NCI-H82 treated with DMSO at 0.1 percent for 48 hours (cell line): ENCODE measurements at regions not wholly inside any gene's neighbourhood (a gene's known extent, or its start where the extent isn't known, plus 50 kb on each side); places are given as distances from the start of the nearest gene placed in this dataset.
A peak's percentile ranks its signal among the peaks of the same experiment; 100 is the strongest.
"Not testable (repeated sequence)": the region's sequence is repeated elsewhere in the genome, so short reads cannot be mapped to it uniquely, and the experiment has no call there.

Experiments used
- DNase-seq: peaks from one replicate; lab custom pipeline; 2025; ENCODE audit not compliant: unreplicated experiment; lab: John Stamatoyannopoulos, UW

DNA sequence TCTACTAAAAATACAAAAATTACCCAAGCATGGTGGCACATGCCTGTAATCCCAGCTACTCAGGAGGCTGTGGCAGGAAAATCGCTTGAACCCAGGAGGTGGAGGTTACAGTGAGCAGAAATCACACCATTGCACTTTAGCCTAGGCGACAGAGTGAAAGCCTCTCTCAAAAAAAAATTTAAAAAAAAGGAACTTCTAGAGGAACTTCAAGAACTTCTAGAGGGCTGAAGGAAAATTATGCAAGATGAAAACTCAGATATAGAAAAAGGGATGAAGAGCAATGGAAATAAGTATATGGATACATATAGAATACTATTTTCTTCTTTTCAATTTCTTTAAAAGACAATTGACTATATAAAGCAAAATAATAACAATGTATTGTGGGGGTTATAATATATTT, 51.2 kb upstream of the PRR5 start:
- no peak for DNase-seq

DNA sequence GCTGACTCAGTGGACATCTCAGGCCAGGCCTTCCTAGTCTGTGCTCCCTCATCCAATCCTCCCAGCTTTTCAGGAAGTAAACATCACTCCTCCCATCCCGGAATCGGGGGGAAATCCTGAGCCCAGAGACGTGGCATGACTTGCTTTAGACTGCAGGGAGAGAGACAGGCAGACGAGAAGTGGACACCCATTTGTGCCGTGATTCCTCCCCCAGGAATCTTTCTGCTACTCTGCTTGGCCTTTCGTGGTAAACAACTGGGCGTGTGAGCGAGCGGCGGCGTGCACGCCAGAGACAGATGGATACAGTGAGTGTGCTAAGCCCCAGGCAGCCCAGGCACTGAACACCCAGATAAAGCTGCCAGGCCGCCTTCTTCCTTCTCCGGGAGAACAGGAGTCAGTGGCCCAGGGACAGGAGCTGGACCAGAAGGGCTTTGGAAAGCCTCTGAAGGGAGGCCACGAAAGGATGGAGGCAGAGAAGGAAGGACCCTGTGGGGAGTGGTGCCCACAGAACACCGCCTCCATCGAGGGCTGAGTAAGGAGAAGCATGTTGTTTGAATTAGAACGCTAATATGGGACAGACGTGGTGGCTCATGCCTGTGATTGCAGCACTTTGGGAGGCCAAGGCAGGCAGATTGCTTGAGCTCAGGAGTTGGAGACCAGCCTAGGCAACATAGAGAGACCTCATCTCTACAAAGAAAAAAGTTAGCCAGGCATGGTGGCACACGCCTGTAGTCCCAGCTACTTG, 53.0 kb upstream of the PRR5 start:
- DNase-seq = no peak

DNA sequence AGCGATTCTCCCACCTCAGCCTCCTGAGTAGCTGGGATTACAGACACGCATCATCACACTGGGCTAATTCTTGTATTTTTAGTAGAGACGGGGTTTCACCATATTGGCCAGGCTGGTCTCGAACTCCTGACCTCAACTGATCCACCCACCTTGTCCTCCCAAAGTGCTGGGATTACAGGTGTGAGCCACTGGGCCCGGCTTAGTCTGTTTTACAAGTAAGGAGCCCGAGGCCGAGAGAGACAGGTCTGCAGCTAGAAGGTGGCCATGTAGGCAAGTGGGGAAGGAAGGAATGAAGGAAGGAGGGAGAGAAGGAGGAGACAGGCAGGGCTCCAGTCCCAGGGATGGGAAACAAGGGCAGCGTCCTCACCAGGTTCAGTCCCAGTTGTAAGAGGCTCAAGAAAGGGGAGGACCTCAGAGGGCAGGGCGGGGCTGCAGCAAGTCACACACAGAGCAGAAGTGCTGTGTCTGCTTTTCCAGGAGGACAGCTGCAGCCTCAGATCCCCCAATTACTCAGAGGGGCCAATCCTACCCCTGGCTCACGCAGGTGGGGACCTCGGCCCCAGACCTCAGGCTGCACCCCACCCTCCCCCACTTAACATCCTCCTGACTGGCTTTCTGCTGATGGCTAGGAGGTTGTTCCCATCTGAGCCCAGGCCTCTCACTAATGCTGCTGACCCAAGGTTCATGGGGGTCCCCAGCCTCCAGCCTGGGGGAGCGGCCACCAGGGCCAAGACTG, 53.8 kb upstream of the PRR5 start:
- DNase-seq = no peak

DNA sequence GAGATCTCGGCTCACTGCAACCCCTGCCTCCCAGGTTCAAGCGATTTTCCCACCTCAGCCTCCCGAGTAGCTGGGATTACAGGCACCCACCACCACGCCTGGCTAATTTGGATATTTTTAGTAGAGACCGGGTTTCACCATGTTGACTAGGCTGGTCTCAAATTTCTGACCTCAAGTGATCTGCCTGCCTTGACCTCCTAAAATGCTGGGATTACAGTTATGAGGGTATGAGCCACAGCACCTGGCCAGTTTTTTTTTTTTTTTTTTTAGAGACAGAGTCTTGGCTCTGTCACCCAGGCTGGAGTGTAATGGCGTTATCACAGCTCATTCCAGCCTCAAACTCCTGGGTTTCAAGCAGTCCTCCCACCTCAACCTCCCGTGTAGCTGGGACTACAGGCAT, 54.9 kb upstream of the PRR5 start:
- DNase-seq = no peak

DNA sequence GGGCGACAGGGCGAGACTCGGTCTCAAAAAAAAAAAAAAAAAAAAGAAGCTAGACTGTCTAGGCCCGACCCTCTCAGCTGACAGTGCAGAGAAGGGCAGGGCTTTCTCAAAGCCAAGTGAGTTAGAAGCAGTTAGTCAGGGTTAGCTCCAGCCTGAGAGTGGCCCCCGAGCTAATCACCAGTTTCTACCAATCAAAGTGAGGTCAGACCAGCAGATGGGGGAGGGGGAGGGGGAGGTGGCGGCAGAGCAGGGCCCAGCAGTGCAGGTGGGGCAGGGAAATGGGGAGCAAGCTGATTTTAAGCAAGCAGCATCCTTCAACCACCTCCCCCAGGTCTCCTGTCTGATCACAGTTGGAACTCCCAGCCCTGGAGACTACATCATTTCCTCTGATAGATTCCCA, 55.3 kb upstream of the PRR5 start:
- no peak for DNase-seq

DNA sequence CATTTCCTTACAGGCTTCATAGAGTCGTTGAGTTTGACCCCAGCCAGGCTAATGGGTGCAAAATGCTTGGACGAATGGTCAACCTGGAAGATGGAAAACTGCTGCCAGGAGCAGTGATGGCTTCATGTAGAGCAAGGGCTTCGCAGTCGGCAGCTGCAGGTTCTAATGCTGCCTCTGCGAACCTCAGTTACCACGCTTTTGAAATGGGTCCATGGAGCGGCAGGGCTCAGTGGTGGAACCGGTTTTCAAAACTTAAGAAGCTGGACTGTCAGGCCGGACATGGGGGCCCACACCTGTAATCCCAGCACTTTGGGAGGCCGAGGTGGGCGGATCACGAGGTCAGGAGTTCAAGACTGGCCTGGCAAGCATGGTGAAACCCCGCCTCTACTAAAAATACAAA, 55.9 kb upstream of the PRR5 start:
- DNase-seq = no peak

DNA sequence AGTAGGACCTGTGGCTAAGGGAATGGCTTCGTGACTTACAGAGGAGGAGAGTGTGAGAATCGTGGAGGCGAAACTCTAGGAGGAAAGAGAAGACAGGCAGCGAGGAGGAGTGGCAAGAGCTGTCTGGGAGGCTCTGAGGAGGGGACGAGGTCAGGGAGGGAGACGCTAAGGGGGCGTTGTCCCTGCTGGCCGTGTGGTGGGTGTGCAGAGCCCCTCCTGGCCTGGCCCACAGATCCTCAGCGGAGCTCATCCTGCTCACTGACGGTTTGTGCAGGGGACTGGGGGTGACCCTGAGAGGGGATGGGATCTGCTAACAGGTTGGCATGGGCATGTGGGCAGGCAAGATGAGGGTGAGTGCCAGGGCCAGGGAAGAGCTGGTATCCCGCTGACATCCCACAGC, 56.5 kb upstream of the PRR5 start:
- DNase-seq = no peak

DNA sequence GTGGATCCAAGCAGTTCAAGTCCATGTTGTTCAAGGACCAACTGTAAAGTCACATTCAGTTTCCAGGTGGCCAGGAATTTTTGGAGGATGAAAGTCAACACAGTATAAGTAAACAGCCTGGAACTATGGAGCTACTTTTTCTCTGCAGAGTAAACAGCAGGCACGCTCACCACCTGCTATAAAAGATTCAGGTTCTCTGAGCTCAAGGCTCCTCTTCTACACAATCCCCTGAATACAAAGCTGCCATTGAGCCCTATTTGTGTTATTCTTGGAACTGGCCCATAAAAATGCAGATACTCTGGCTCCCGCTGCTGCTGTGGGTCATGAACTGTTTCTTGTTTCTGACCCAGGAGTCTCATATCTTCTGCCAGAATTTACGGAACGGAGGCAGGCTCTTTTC, 56.9 kb upstream of the PRR5 start:
- no peak for DNase-seq

DNA sequence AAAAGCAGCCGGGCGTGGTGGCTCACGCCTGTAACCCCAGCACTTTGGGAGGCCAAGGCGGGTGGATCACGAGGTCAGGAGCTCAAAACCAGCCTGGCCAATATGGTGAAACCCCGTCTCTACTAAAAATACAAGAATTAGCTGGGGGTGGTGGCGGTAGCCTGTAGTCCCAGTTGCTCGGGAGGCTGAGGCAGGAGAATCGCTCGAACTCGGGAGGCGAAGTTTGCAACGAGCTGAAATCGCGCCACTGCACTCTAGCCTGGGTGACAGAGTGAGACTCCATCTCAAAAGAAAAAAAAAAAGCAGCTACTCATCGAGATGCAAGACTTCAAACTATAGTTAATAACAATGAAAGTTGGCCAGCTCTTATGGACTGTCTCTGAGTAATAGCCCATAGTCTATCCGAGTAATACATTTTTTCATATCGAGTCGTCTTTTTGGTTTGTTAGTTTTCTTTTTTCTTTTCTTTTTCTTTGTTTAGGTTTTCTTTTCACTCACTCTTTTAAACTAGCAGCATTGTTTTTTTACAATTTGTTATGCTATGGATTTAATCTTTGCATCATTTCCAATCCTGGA, 58.4 kb upstream of the PRR5 start:
- not testable (repeated sequence) for DNase-seq

DNA sequence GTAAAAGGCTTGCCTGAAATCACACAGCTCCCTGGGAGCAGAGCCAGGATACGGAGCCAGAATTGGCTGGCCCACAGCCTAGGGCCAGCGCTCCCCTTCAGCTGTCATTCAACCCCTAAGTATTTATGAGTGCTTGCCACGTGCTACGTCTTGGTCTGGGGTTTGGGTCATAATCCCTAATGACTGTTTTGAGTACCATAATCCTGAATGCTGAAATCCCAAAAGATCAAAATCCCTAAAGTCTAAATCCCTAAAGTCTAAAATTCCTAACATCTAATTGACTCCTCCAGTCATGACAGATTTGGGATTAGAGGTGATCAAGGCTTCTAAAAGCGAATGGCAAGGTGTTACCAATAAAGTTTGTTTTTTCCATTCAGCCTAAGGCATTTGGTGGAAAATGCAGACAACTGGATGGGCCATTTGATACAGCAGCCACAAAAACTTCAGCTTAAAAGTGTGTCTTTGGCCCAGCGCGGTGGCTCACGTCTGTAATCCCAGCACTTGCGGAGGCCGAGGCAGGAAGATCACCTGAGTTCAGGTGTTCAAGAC, 59.8 kb upstream of the PRR5 start:
- peak; percentile 73 for DNase-seq

DNA sequence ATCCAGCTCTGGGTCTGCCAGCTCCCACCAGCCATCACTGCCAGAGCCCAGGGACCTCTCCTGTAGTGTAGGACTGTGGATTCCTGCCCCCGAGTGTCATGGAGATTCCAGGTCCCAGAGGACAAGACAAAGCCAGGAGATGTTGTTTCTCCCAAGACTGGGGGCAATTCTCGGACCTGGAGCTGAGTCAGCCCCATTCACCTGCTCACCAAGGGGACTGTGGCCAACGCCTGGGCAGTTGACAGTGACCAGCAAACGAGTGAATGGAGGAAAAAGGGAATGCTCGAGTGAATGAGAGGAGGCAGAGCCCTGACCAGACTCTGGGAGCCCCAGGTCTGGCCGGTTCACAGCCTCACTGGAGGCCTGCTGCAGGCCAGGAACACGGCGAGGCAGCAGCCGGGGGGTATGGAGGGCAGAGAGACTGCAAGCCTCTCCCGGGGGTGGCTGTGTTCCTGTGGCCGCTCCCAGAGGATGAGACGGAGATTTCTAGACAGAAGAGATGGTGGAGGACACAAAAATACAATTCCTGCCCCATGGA, 61.3 kb upstream of the PRR5 start:
- no peak for DNase-seq

DNA sequence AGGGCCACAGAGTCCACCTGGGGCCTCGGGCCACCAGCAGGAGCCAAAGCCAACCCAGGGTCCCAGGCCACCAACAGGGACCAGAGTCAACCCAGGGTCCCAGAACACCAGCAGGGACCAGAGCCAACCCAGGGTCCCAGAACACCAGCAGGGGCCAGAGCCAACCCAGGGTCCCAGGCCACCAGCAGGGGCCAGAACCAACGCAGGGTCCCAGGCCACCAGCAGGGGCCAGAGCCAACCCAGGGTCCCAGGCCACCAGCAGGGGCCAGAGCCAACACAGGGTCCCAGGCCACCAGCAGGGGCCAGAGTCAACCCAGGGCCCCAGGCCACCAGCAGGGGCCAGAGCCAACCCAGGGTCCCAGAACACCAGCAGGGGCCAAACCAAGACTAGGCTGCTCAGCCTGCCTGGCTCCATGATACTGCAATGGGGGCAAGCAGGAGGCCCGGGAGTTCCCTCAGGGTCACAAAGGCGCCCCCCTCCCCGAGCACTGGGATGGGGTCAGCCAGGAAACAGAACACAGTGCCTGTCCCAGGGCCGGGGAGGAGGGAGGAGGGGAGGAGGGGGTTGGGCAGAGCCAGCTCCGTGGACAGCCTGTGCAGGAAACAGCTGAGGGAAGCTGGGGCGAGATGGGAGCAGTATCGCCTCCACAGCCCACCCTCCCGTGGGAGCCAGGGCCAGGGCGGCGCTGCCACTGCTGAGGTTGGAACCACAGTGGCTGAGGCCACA, 62.0 kb upstream of the PRR5 start:
- no peak for DNase-seq

DNA sequence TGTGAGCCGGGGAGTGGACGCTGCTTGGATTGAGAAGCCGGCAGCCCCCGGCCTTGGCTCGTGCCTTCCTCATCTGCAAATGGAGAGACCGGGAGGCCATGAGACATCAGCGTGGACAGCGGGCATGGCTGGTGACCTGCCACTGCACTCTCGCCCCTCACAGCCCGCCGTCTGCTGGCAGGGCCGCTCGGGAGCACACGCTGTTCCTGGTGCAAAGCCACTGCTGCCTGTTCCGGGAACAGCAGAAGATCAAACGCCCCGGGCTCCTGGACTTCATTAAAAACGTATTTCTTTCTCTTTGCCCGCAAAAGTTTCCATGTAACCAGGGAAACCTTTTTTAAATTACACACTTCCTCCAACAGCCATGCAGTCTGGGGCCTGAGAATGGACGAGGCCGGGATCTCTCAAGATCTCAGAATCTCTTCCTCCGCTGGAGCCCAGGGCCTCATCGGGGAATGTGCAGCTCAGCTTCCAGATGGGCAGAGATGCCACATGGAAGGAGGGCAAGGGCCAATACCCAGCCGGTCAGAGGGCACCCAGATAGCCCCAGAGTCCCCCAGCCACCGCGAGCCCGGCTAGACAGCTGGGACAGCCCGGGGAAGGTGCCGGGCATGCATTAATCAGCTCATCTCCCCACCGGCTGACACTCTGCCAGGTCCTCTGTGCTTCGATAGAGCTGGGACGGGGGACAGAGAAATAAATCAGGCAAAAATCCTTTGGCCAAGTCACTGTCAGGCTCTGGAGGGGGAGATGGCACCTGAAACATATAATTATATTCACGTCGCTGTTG, 62.8 kb upstream of the PRR5 start:
- no peak for DNase-seq

DNA sequence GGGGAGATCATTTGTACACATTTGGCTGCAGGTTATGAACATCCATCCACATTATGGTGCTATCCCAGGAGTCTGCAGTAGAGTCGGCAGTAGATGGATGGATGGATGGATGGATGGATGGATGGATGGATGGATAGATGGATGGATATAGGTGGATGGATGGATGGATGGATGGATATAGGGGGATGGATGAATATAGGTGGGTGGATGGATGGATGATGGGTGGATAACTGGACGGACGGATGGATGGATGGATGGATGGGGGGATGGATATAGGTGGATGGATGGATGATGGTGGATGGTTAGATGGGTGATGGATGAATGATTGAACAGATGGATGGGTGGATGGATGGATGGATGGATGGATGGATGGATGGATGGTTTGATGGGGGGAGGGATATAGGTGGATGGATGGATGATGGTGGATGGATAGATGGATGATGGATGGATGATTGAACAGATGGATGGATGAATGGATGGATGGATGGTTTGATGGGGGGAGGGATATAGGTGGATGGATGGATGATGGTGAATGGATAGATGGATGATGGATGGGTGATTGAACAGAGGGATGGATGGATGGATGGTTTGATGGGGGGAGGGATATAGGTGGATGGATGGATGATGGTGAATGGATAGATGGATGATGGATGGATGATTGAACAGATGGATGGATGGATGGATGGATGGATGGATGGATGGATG, 65.3 kb upstream of the PRR5 start:
- not testable (repeated sequence) for DNase-seq

DNA sequence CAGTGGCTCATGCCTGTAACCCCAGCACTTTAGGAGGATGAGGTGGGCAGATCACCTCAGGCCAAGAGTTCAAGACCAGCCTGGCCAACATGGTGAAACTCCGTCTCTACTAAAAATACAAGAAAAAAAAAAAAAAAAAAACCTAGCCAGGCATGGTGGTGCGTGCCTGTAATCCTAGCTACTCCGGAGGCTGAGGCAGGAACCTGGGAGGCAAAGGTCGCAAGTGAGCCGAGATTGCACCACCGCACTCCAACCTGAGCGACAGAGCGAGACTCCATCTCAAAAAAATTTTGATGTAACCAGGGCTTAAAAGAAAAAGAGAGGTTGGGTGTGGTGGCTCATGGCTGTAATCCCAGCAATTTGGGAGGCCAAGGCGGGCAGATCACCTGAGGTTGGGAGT, 66.4 kb upstream of the PRR5 start:
- not testable (repeated sequence) for DNase-seq

DNA sequence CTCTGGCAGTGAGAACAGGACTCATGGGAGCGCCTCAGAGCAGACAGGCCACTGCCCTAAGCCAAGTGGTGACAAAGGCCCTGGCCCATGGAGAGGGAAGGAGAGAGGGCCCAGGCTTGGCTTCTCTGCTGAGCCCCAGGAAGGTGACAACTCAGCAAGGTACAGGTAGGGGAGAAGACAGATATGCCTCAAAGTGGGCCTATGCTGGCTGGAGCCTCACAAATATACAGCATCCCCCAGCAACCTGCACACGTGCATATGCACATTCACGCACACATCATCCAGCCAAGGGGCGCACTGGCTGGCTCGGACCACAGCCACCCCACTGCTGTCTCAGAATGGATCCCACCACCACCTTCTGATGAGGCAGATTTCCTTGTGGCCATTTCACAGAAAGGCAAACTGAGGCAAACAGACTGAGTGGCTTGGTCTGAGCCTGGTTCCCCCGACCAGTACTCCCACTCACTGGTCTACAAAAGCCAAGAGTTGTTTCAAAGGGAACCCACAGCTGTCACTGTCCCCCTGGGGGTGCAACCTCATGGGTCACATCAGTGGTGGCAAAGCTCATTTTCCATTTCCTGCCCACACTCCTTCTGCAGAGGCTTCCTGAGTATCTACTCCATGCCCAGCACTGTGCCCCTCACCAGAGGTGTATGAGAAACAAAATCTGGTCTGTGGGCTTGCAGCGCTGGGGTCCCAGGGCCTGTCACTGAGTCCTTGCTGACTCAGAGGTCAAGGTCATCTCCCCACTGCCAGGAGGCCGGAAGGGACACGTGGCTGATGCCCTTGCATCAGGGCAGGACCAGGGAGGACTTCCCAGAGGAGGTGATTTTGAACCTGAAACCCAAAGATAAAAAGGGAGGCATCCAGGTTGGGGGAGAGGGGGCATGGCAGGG, 67.3 kb upstream of the PRR5 start:
- no peak for DNase-seq

DNA sequence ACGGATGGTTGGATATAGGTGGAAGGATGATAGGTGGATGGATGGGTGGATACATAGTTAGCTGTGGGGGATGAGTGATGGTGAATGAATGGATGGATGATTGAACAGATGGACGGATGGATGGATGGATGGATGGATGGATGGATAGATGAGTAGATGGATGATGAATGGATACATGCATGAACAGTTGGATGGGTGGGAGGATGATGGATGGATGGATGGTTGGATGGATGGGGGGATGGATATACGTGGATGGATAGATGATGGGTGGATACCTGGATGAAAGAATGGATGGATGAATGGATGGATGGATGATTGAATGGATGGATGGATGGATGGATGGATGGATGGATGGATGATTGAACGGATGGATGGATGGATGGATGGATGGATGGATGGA, 68.4 kb upstream of the PRR5 start:
- no peak for DNase-seq

DNA sequence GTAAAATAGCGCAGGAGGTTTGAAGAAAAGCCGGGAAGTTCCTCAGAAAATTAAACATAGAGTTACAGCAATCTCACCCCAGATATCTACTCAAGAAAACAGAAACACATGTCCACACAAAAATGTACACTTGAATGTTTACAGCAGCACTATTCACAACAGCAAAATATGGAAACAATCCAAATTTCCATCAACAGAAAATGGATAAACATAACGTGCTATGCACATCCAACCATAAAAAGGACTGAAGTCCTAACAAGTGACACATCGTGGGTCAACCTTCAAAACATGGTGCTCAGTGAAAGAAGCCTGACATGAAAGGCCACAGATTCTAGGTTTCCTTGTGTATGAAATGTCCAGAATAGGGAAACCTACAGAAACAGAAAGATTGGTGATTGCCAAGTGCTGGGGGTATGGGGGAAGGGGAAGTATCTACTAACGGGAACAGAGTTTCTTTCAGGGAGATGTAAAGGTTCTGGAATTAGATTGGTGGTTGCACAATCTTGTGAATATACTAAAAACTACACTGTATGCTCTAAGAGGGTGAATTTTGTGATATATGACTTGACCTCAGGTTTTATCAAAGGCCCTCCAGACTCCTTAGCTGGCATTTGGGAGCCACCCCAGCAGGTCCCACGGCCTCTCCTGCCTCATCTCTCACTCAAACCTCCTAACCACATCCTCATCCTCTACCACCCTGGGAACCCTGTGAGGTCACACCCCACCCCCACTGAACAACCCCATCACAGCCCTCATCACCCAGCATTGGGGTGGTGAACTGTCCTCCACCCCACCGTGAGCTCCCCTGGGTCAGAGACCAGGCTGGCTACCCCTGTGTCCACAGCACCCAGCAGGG, 69.2 kb upstream of the PRR5 start:
- no peak for DNase-seq
